Activated CD8-positive, alpha-beta memory T cell treated with anti-CD3 and anti-CD28 coated beads, Interleukin-2, amount 50 U/mL, for 1 hour (primary cell): ENCODE measurements at regions not wholly inside any gene's neighbourhood (a gene's known extent, or its start where the extent isn't known, plus 50 kb on each side); places are given as distances from the start of the nearest gene placed in this dataset.

ENCODE experiments used
- DNase-seq: peaks from one replicate; pipeline ENCODE4 v3.0.0-alpha.2; 2020; ENCODE audit errors: extremely low read depth

GRCh38 chr20:41669708-41670263, 51.6 kb upstream of the CHD6 start:
- DNase-seq, result no peak

DNA sequence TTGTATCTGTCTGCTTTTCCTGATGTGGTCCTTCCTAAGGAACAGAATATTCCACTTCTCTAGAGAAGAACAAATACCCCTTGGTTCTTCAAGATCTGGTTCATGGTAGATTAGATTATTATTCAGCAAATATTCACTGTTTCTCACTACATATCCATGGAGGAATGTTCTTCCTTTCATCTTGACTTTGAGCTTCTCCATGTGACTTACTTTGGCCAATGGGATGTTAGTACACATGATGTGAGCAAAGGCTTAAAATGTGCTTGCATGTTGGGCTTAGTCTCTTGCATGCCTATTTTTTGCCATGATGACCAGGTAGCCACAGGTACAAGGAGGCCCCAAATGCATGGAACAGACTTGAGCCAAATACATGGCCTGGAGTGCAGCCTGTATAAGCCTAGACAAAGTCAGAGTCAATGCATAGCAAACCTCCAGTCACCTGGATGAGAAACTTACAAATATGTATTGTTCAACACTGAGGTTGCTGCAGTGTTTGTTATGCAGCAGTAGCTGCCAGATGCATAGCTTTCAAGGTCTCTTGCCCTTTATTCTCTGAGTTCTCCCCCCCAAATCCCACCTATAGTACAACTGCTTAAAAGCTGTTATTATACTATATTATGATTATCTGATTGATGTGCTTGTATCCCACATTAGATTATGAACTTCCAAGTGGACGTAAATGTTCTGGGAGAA, 50.0 kb upstream of the CHD6 start:
- no peak for DNase-seq
